Naive thymus-derived CD4-positive, alpha-beta T cell (primary cell): ENCODE measurements at regions not wholly inside any gene's neighbourhood (a gene's known extent, or its start where the extent isn't known, plus 50 kb on each side); places are given as distances from the start of the nearest gene placed in this dataset.
"Not testable (repeated sequence)": the region's sequence is repeated elsewhere in the genome, so short reads cannot be mapped to it uniquely, and the experiment has no call there.

Source experiments
- ATAC-seq: fragments of 150-1000 bp; cut with Tn5 transposase; 2 replicates; pipeline ENCODE4 v1.10.0; 2021; ENCODE audit warnings: mild to moderate bottlenecking, moderate library complexity
- CTCF ChIA-PET: fragments of 350-600 bp; sonication (Branson Sonifier 250); formaldehyde crosslinking; loops from one replicate; lab custom pipeline; 2021; ENCODE audit warnings: antibody characterized with exemption; lab: Charles Lee
- POLR2A ChIA-PET: fragments of 350-600 bp; sonication (Branson Sonifier 250); formaldehyde crosslinking; loops from one replicate; lab custom pipeline; 2021; ENCODE audit warnings: antibody characterized with exemption, inconsistent platforms; lab: Charles Lee
- DNase-seq, 9 donors: peaks; one replicate each; pipeline versions ENCODE4 v3.0.0 to v3.0.0-alpha.2; 2020 to 2022; ENCODE audit warnings: mixed read lengths in 1 of 9
- H3K27ac ChIP-seq: one replicate; pipeline ENCODE4 v1.7.0; 2013; ENCODE audit warnings: mild to moderate bottlenecking, low read depth, low read length, moderate library complexity
- H3K27me3 ChIP-seq, 2 donors: one replicate each; pipeline ENCODE4 v1.7.0; 2013; ENCODE audit warnings: low read length in 2 of 2, mild to moderate bottlenecking in 2 of 2, moderate library complexity in 2 of 2; ENCODE audit not compliant: control insufficient read depth in 2 of 2, insufficient read depth in 2 of 2
- H3K36me3 ChIP-seq, 3 experiments: 1 replicate in 2 of 3; 2 replicates in 1 of 3; pipeline ENCODE4 v1.7.0; 2013; ENCODE audit warnings: low read length in 3 of 3, mild to moderate bottlenecking in 3 of 3, moderate library complexity in 1 of 3; ENCODE audit not compliant: insufficient read depth in 3 of 3, control insufficient read depth in 2 of 3
- H3K4me1 ChIP-seq, 2 donors: one replicate each; pipeline ENCODE4 v1.7.0; 2013; ENCODE audit warnings: low read length in 2 of 2, mild to moderate bottlenecking in 2 of 2, moderate library complexity in 1 of 2; ENCODE audit not compliant: control insufficient read depth in 2 of 2, insufficient read depth in 2 of 2
- H3K4me3 ChIP-seq: 2 replicates; pipeline ENCODE4 v1.7.0; 2013; ENCODE audit warnings: mild to moderate bottlenecking, low read length
- H3K9me3 ChIP-seq, 3 experiments: 1 replicate in 2 of 3; 2 replicates in 1 of 3; pipeline ENCODE4 v1.7.0; 2013; ENCODE audit warnings: low read length in 3 of 3; ENCODE audit not compliant: control insufficient read depth in 2 of 3
- H3K27ac Mint-ChIP-seq, 9 donors: one replicate each; pipeline ENCODE4 v1.8.0; 2020 to 2022; ENCODE audit warnings: mixed read lengths in 9 of 9, mild to moderate bottlenecking in 8 of 9, moderate library complexity in 5 of 9, inconsistent platforms in 2 of 9
- H3K27me3 Mint-ChIP-seq, 5 donors: one replicate each; pipeline ENCODE4 v1.8.0; 2021 to 2022; ENCODE audit warnings: mixed read lengths in 5 of 5, mild to moderate bottlenecking in 1 of 5
- H3K36me3 Mint-ChIP-seq, 5 donors: one replicate each; pipeline ENCODE4 v1.8.0; 2020 to 2022; ENCODE audit warnings: mixed read lengths in 5 of 5, mild to moderate bottlenecking in 3 of 5, inconsistent platforms in 1 of 5
- H3K4me1 Mint-ChIP-seq, 7 donors: one replicate each; pipeline ENCODE4 v1.8.0; 2020 to 2022; ENCODE audit warnings: mixed read lengths in 7 of 7, mild to moderate bottlenecking in 3 of 7, inconsistent platforms in 1 of 7
- H3K4me3 Mint-ChIP-seq, 10 donors: one replicate each; pipeline ENCODE4 v1.8.0; 2020 to 2022; ENCODE audit warnings: mild to moderate bottlenecking in 10 of 10, mixed read lengths in 10 of 10, moderate library complexity in 6 of 10, inconsistent platforms in 2 of 10
- H3K9me3 Mint-ChIP-seq, 11 donors: one replicate each; pipeline ENCODE4 v1.8.0; 2020 to 2022; ENCODE audit warnings: mixed read lengths in 11 of 11, mild to moderate bottlenecking in 4 of 11, inconsistent platforms in 1 of 11, moderate library complexity in 1 of 11
- intact Hi-C, 2 donors: fragments of 100-400 bp; cut with micrococcal nuclease; formaldehyde crosslinking; loops; one replicate each; pipeline ENCODE4 v1.15.1; 2023

- Histone ChIP-seq H3K27me3 (no peaks in the 10 kb centered on the region), H3K27ac (no peak overlapping the region), H3K4me3 (no peak overlapping the region), H3K4me1 (no peaks in the 10 kb centered on the region), H3K36me3 (no peaks in the 10 kb centered on the region), H3K9me3 (no peaks in the 10 kb centered on the region)
- Mint-ChIP-seq H3K27ac (no peak overlapping the region), H3K36me3 (no peaks in the 10 kb centered on the region), H3K4me1 (peaks cover 0 to 4% (median 0%) of the 10 kb centered on the region in 7 donors), H3K9me3 (peaks cover 0 to 4% (median 0%) of the 10 kb centered on the region in 11 donors), H3K27me3 (peaks cover 0 to 12% (median 6%) of the 10 kb centered on the region in 5 donors), H3K4me3 (no peak overlapping the region)
- ATAC-seq (no peak), DNase-seq (no peak)
- intact Hi-C loops: no loop called here
- ChIA-PET CTCF (no interaction called here), POLR2A (no interaction called here)
Observed at GRCh38 chr12:103024650-103025049, 67.2 kb downstream of the ASCL1 start.

- H3K27me3 ChIP-seq, H3K27ac Mint-ChIP-seq, H3K9me3 Mint-ChIP-seq, H3K4me1 ChIP-seq, H3K36me3 ChIP-seq, H3K36me3 Mint-ChIP-seq, POLR2A ChIA-PET, H3K27ac ChIP-seq, ATAC-seq, DNase-seq, H3K4me3 ChIP-seq, H3K4me3 Mint-ChIP-seq, intact Hi-C loops, H3K9me3 ChIP-seq, H3K4me1 Mint-ChIP-seq, CTCF ChIA-PET: not testable (repeated sequence)
- peaks cover 0 to 12% (median 9%) of the 10 kb centered on the region in 5 donors for H3K27me3 Mint-ChIP-seq
Observed at GRCh38 chr12:103026643-103027042, 69.2 kb downstream of the ASCL1 start.

- DNase-seq (no peak), ATAC-seq (no peak)
- ChIA-PET POLR2A (no interaction called here), CTCF (no interaction called here)
- no peaks in the 10 kb centered on the region for H3K36me3 ChIP-seq
- peaks cover 0 to 10% (median 7%) of the 10 kb centered on the region in 5 donors for H3K27me3 Mint-ChIP-seq
- intact Hi-C loops: no loop called here
- H3K9me3 Mint-ChIP-seq: peaks cover 0 to 8% (median 2%) of the 10 kb centered on the region in 11 donors
- peaks cover 0 to 3% (median 0%) of the 10 kb centered on the region in 5 donors for H3K36me3 Mint-ChIP-seq
- H3K4me1 Mint-ChIP-seq: peaks cover 0 to 2% (median 0%) of the 10 kb centered on the region in 7 donors
- H3K27me3 ChIP-seq: no peaks in the 10 kb centered on the region
- H3K4me3 Mint-ChIP-seq: no peak overlapping the region
- H3K27ac Mint-ChIP-seq: no peak overlapping the region
- no peaks in the 10 kb centered on the region for H3K9me3 ChIP-seq
- no peaks in the 10 kb centered on the region for H3K4me1 ChIP-seq
- no peak overlapping the region for H3K4me3 ChIP-seq
- H3K27ac ChIP-seq: no peak overlapping the region
Observed at GRCh38 chr12:103028881-103029639, 71.6 kb downstream of the ASCL1 start.

- Histone ChIP-seq H3K36me3 (no peaks in the 10 kb centered on the region), H3K27ac (no peak overlapping the region), H3K9me3 (no peaks in the 10 kb centered on the region), H3K27me3 (no peaks in the 10 kb centered on the region), H3K4me1 (no peaks in the 10 kb centered on the region), H3K4me3 (no peak overlapping the region)
- DNase-seq (no peak), ATAC-seq (no peak)
- Mint-ChIP-seq H3K9me3 (peaks cover 0 to 15% (median 3%) of the 10 kb centered on the region in 11 donors), H3K27me3 (peaks cover 4 to 19% (median 8%) of the 10 kb centered on the region in 5 donors), H3K4me1 (peaks cover 0 to 2% (median 0%) of the 10 kb centered on the region in 7 donors), H3K4me3 (no peak overlapping the region), H3K36me3 (peaks cover 0 to 3% (median 0%) of the 10 kb centered on the region in 5 donors), H3K27ac (no peak overlapping the region)
- POLR2A ChIA-PET: no interaction called here
- intact Hi-C loops: no loop called here
- CTCF ChIA-PET: no interaction called here
Observed at GRCh38 chr12:103036581-103037214, 79.2 kb downstream of the ASCL1 start.

- H3K27me3 ChIP-seq: no peaks in the 10 kb centered on the region
- DNase-seq (no peak), ATAC-seq (no peak)
- intact Hi-C loops: no loop called here
- H3K4me1 ChIP-seq: no peaks in the 10 kb centered on the region
- peaks cover 0 to 1% (median 0%) of the 10 kb centered on the region in 5 donors for H3K36me3 Mint-ChIP-seq
- CTCF ChIA-PET: no interaction called here
- H3K36me3 ChIP-seq: no peaks in the 10 kb centered on the region
- no peak overlapping the region for H3K27ac ChIP-seq
- H3K27ac Mint-ChIP-seq: no peak overlapping the region
- H3K4me3 ChIP-seq: no peak overlapping the region
- no peak overlapping the region for H3K4me3 Mint-ChIP-seq
- H3K9me3 Mint-ChIP-seq: peaks cover 0 to 5% (median 0%) of the 10 kb centered on the region in 11 donors
- no peaks in the 10 kb centered on the region for H3K9me3 ChIP-seq
- peaks cover 11 to 30% (median 18%) of the 10 kb centered on the region in 5 donors for H3K27me3 Mint-ChIP-seq
- POLR2A ChIA-PET: no interaction called here
- H3K4me1 Mint-ChIP-seq: no peaks in the 10 kb centered on the region
Observed at GRCh38 chr12:103043531-103044486, 86.3 kb downstream of the ASCL1 start.

- Mint-ChIP-seq H3K27ac (no peak overlapping the region), H3K4me3 (no peak overlapping the region), H3K27me3 (peaks cover 7 to 24% (median 11%) of the 10 kb centered on the region in 5 donors), H3K36me3 (peaks cover 0 to 1% (median 0%) of the 10 kb centered on the region in 5 donors), H3K4me1 (no peaks in the 10 kb centered on the region), H3K9me3 (peaks cover 0 to 5% (median 0%) of the 10 kb centered on the region in 11 donors)
- ATAC-seq (no peak), DNase-seq (no peak)
- intact Hi-C loops: no loop called here
- Histone ChIP-seq H3K4me1 (no peaks in the 10 kb centered on the region), H3K9me3 (no peaks in the 10 kb centered on the region), H3K36me3 (no peaks in the 10 kb centered on the region), H3K27ac (no peak overlapping the region), H3K4me3 (no peak overlapping the region), H3K27me3 (no peaks in the 10 kb centered on the region)
- POLR2A ChIA-PET: no interaction called here
- CTCF ChIA-PET: no interaction called here
Observed at GRCh38 chr12:103046154-103046553, 88.7 kb downstream of the ASCL1 start.
